HEK293 (cell line): ENCODE measurements at regions not wholly inside any gene's neighbourhood (a gene's known extent, or its start where the extent isn't known, plus 50 kb on each side); places are given as distances from the start of the nearest gene placed in this dataset.

ENCODE experiments used
- CTCF ChIA-PET: fragments of 350-600 bp; formaldehyde crosslinking; extraction: SDS; loops from one replicate; lab custom pipeline; 2021; ENCODE audit warnings: antibody characterized with exemption; lab: Yijun Ruan, JAX
- POLR2A ChIA-PET: fragments of 300-600 bp; formaldehyde crosslinking; extraction: SDS; loops from one replicate; lab custom pipeline; 2020; ENCODE audit warnings: antibody characterized with exemption, inconsistent platforms; lab: Yijun Ruan, JAX
- H3K27ac ChIP-seq: fragments of 200-500 bp; sonication (Bioruptor generic); 2 replicates; pipeline ENCODE4 v1.5.1; 2014; ENCODE audit warnings: low read depth, low read length, control low read depth, inconsistent platforms; ENCODE audit errors: extremely low read depth
- H3K36me3 ChIP-seq, 2 experiments: fragments of 200-500 bp in 1 of 2; sonication (Bioruptor generic) in 1 of 2; 1 replicate in 1 of 2; 2 replicates in 1 of 2; pipeline ENCODE4 v1.5.1; 2014 to 2017; ENCODE audit warnings: inconsistent platforms in 2 of 2, low read length in 2 of 2; ENCODE audit not compliant: control insufficient read depth in 2 of 2, insufficient read depth in 1 of 2
- H3K4me1 ChIP-seq: fragments of 200-500 bp; sonication (Bioruptor generic); 2 replicates; pipeline ENCODE4 v1.5.1; 2014; ENCODE audit warnings: mild to moderate bottlenecking, low read length, inconsistent platforms; ENCODE audit not compliant: control insufficient read depth, insufficient read depth
- H3K4me3 ChIP-seq: 2 replicates; pipeline ENCODE4 v1.5.1; 2011; ENCODE audit warnings: low read depth, mild to moderate bottlenecking, control low read depth, low read length, moderate library complexity
- H3K9me3 ChIP-seq: fragments of 200-500 bp; sonication (Bioruptor generic); 2 replicates; pipeline ENCODE4 v1.5.1; 2014; ENCODE audit warnings: low read depth, low read length, inconsistent platforms; ENCODE audit not compliant: control insufficient read depth, insufficient read depth
- ATF2 ChIP-seq: fragments of 450-650 bp; formaldehyde crosslinking; IDR thresholded peaks from 2 replicates; pipeline ENCODE4 v1.5.1; 2016; ENCODE audit warnings: missing biosample characterization, missing genetic modification characterization, low read depth
- BCL6B ChIP-seq: fragments of 450-650 bp; formaldehyde crosslinking; IDR thresholded peaks from 2 replicates; pipeline ENCODE4 v1.5.1; 2017; ENCODE audit warnings: missing biosample characterization, missing genetic modification characterization
- GLIS1 ChIP-seq: fragments of 450-650 bp; formaldehyde crosslinking; IDR thresholded peaks from 2 replicates; pipeline ENCODE4 v1.5.1; 2016; ENCODE audit warnings: missing biosample characterization, missing genetic modification characterization
- HOXC10 ChIP-seq: sonication (generic); formaldehyde crosslinking; IDR thresholded peaks from 2 replicates; pipeline ENCODE4 v1.8.1; 2023; ENCODE audit warnings: mild to moderate bottlenecking, missing genetic modification reagents
- ZNF112 ChIP-seq: fragments of 450-650 bp; formaldehyde crosslinking; IDR thresholded peaks from 2 replicates; pipeline ENCODE4 v1.5.0; 2017; ENCODE audit warnings: missing biosample characterization, missing genetic modification characterization
- ZNF175 ChIP-seq: fragments of 450-650 bp; formaldehyde crosslinking; IDR thresholded peaks from 2 replicates; pipeline ENCODE4 v1.5.1; 2016; ENCODE audit warnings: missing biosample characterization, missing genetic modification characterization
- ZNF221 ChIP-seq: fragments of 450-650 bp; formaldehyde crosslinking; IDR thresholded peaks from 2 replicates; pipeline ENCODE4 v1.5.1; 2017; ENCODE audit warnings: missing biosample characterization, missing genetic modification characterization, borderline replicate concordance
- ZNF549 ChIP-seq: fragments of 450-650 bp; IDR thresholded peaks from 2 replicates; pipeline ENCODE4 v1.5.1; 2018; ENCODE audit warnings: missing biosample characterization, missing genetic modification characterization, mild to moderate bottlenecking, inconsistent platforms, moderate library complexity
- ZNF561 ChIP-seq: fragments of 450-650 bp; IDR thresholded peaks from 2 replicates; pipeline ENCODE4 v1.5.1; 2018; ENCODE audit warnings: missing biosample characterization, missing genetic modification characterization, borderline replicate concordance
- ZNF629 ChIP-seq: fragments of 450-650 bp; formaldehyde crosslinking; IDR thresholded peaks from 2 replicates; pipeline ENCODE4 v1.5.1; 2017; ENCODE audit warnings: missing biosample characterization, missing genetic modification characterization
- ZNF791 ChIP-seq: fragments of 450-650 bp; formaldehyde crosslinking; IDR thresholded peaks from 2 replicates; pipeline ENCODE4 v1.5.1; 2016; ENCODE audit warnings: missing biosample characterization, missing genetic modification characterization
- ZNF843 ChIP-seq: fragments of 450-650 bp; formaldehyde crosslinking; IDR thresholded peaks from 2 replicates; pipeline ENCODE4 v1.5.1; 2016; ENCODE audit warnings: missing biosample characterization, missing genetic modification characterization
- ZSCAN18 ChIP-seq: fragments of 450-650 bp; formaldehyde crosslinking; IDR thresholded peaks from 2 replicates; pipeline ENCODE4 v1.5.1; 2016; ENCODE audit warnings: missing biosample characterization, missing genetic modification characterization
- TF ChIP-seq, protein P1 (sequence below): fragments of 450-650 bp; formaldehyde crosslinking; IDR thresholded peaks from 2 replicates; pipeline ENCODE4 v1.5.1; 2017; ENCODE audit warnings: missing biosample characterization, missing genetic modification characterization
- TF ChIP-seq, protein P2 (sequence below): fragments of 450-650 bp; formaldehyde crosslinking; IDR thresholded peaks from 2 replicates; pipeline ENCODE4 v1.5.1; 2017; ENCODE audit warnings: missing biosample characterization, mild to moderate bottlenecking, missing genetic modification characterization, moderate library complexity
- TF ChIP-seq, protein P3 (sequence below): fragments of 450-650 bp; formaldehyde crosslinking; IDR thresholded peaks from 2 replicates; pipeline ENCODE4 v1.5.1; 2016; ENCODE audit warnings: missing biosample characterization, missing genetic modification characterization

- Histone ChIP-seq H3K36me3 (no peaks in the 10 kb centered on the region), H3K4me1 (no peaks in the 10 kb centered on the region), H3K4me3 (no peak overlapping the region), H3K27ac (no peak overlapping the region), H3K9me3 (no peaks in the 10 kb centered on the region)
- POLR2A ChIA-PET, result no interaction called here
- TF ChIP-seq, protein P1, sequence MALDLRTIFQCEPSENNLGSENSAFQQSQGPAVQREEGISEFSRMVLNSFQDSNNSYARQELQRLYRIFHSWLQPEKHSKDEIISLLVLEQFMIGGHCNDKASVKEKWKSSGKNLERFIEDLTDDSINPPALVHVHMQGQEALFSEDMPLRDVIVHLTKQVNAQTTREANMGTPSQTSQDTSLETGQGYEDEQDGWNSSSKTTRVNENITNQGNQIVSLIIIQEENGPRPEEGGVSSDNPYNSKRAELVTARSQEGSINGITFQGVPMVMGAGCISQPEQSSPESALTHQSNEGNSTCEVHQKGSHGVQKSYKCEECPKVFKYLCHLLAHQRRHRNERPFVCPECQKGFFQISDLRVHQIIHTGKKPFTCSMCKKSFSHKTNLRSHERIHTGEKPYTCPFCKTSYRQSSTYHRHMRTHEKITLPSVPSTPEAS, result no peak
- TF ChIP-seq ZNF791 (tag by site-specific recombination) (no peak), ZNF843 (tag by site-specific recombination) (no peak), ZNF629 (no peak), ZNF561 (tag by site-specific recombination) (no peak), GLIS1 (tag by site-specific recombination) (no peak), HOXC10 (CRISPR knock-in tag) (no peak), ZNF112 (tag by site-specific recombination) (no peak), ZNF221 (tag by site-specific recombination) (no peak), BCL6B (tag by site-specific recombination) (no peak), ZNF549 (tag by site-specific recombination) (no peak), ZSCAN18 (tag by site-specific recombination) (no peak), ATF2 (tag by site-specific recombination) (no peak)
- TF ChIP-seq, protein P2, sequence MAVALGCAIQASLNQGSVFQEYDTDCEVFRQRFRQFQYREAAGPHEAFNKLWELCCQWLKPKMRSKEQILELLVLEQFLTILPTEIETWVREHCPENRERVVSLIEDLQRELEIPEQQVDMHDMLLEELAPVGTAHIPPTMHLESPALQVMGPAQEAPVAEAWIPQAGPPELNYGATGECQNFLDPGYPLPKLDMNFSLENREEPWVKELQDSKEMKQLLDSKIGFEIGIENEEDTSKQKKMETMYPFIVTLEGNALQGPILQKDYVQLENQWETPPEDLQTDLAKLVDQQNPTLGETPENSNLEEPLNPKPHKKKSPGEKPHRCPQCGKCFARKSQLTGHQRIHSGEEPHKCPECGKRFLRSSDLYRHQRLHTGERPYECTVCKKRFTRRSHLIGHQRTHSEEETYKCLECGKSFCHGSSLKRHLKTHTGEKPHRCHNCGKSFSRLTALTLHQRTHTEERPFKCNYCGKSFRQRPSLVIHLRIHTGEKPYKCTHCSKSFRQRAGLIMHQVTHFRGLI (tag by site-specific recombination), result no peak
- CTCF ChIA-PET, result no interaction called here
Measured at GRCh38 chr10:31126593-31126992, 94.9 kb upstream of the ZNF438 start.

DNA sequence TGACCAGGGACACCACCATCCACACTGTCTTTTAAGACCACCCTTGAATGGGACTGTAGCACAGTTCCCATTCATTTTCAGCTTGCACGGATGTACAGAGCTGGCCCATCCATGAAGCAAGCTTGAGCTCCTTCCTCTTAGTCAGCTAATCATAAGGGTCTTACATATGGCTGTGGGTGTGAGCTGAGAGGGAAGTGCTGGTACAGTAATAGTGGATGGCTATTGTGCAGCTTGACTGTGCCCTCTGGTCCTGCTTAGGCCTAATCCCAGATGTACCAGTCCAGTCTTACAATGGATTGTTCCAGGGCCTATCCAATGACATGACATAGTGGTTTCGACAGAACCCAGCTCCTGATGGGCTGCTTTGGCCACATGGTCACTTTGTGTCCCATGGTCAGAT lies 96.9 kb upstream of the ZNF438 start:
- ChIA-PET POLR2A (no interaction called here), CTCF (no interaction called here)
- H3K27ac ChIP-seq, result no peak overlapping the region

More for the DNA sequence above, 96.9 kb upstream of the ZNF438 start:
- Histone ChIP-seq H3K4me3 (no peak overlapping the region), H3K4me1 (no peaks in the 10 kb centered on the region), H3K36me3 (no peaks in the 10 kb centered on the region), H3K9me3 (no peaks in the 10 kb centered on the region)
- TF ChIP-seq ZNF175 (tag by site-specific recombination), result no peak
- TF ChIP-seq, protein P3, sequence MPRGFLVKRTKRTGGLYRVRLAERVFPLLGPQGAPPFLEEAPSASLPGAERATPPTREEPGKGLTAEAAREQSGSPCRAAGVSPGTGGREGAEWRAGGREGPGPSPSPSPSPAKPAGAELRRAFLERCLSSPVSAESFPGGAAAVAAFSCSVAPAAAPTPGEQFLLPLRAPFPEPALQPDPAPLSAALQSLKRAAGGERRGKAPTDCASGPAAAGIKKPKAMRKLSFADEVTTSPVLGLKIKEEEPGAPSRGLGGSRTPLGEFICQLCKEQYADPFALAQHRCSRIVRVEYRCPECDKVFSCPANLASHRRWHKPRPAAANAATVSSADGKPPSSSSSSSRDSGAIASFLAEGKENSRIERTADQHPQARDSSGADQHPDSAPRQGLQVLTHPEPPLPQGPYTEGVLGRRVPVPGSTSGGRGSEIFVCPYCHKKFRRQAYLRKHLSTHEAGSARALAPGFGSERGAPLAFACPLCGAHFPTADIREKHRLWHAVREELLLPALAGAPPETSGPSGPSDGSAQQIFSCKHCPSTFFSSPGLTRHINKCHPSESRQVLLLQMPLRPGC (tag by site-specific recombination), result no peak
